HG02943 (cell line): ENCODE measurements at regions not wholly inside any gene's neighbourhood (a gene's known extent, or its start where the extent isn't known, plus 50 kb on each side); places are given as distances from the start of the nearest gene placed in this dataset.

ENCODE experiments used
- ATAC-seq: cut with Tn5 transposase; IDR thresholded peaks from one replicate; pipeline ENCODE4 v1.9.1; 2021; ENCODE audit warnings: mild to moderate bottlenecking, low read depth, moderate library complexity; ENCODE audit not compliant: unreplicated experiment

- no peak for ATAC-seq
Measured at GRCh38 chr2:221360742-221361141, 211.4 kb downstream of the EPHA4 start.

GRCh38 chr2:221361633-221362032, 210.5 kb downstream of the EPHA4 start:
- no peak for ATAC-seq

- no peak for ATAC-seq
Measured at GRCh38 chr2:221364672-221365071, 207.4 kb downstream of the EPHA4 start.
